Heart left ventricle (tissue), 16 donors: ENCODE measurements at regions not wholly inside any gene's neighbourhood (a gene's known extent, or its start where the extent isn't known, plus 50 kb on each side); places are given as distances from the start of the nearest gene placed in this dataset.

Experiments
- ATAC-seq, 4 donors: fragments of 200-7000 bp; cut with Tn5 transposase; one replicate each; pipeline ENCODE4 v1.9.1; 2020 to 2022; ENCODE audit warnings: moderate library complexity in 4 of 4, mild to moderate bottlenecking in 3 of 4, moderate number of reproducible peaks in 1 of 4
- DNase-seq, 5 donors: peaks; one replicate each; pipeline ENCODE4 v3.0.0-alpha.2; 2020
- H3K27ac ChIP-seq, 12 donors: fragments of 200-600 bp; sonication (generic) in 4 of 12; one replicate each; pipeline versions ENCODE4 v1.5.0 to v1.8.0; 2016 to 2022; ENCODE audit warnings: mild to moderate bottlenecking in 2 of 12
- H3K27me3 ChIP-seq, 9 donors: fragments of 200-600 bp; sonication (generic) in 2 of 9; one replicate each; pipeline versions ENCODE4 v1.5.1 to v1.8.0; 2016 to 2022; ENCODE audit warnings: mild to moderate bottlenecking in 3 of 9
- H3K36me3 ChIP-seq, 9 donors: fragments of 200-600 bp; sonication (generic) in 2 of 9; one replicate each; pipeline versions ENCODE4 v1.5.0 to v1.8.0; 2018 to 2022; ENCODE audit warnings: mild to moderate bottlenecking in 2 of 9
- H3K4me1 ChIP-seq, 12 donors: fragments of 200-600 bp; sonication (generic) in 4 of 12; one replicate each; pipeline versions ENCODE4 v1.5.0 to v1.8.0; 2016 to 2022; ENCODE audit warnings: mild to moderate bottlenecking in 3 of 12
- H3K4me3 ChIP-seq, 12 donors: fragments of 200-600 bp; sonication (generic) in 4 of 12; one replicate each; pipeline versions ENCODE4 v1.5.0 to v1.8.0; 2017 to 2022; ENCODE audit warnings: mild to moderate bottlenecking in 9 of 12, moderate library complexity in 4 of 12
- H3K9me3 ChIP-seq, 12 donors: fragments of 200-600 bp; sonication (generic) in 4 of 12; one replicate each; pipeline versions ENCODE4 v1.5.0 to v1.8.0; 2016 to 2022; ENCODE audit warnings: mild to moderate bottlenecking in 1 of 12
- CTCF ChIP-seq, 12 donors: fragments of 200-600 bp; sonication (generic) in 4 of 12; IDR thresholded peaks; one replicate each; pipeline versions ENCODE4 v1.5.0 to v1.8.0; 2018 to 2022; ENCODE audit warnings: antibody characterized with exemption in 12 of 12, mild to moderate bottlenecking in 5 of 12
- POLR2A ChIP-seq, 2 donors: fragments of 450-650 bp; IDR thresholded peaks; one replicate each; pipeline ENCODE4 v1.6.1; 2017; ENCODE audit warnings: antibody characterized with exemption in 2 of 2, mild to moderate bottlenecking in 2 of 2, moderate library complexity in 2 of 2
- WGBS, 4 donors: extraction: QIAGEN DNeasy Blood & Tissue Kit in 2 of 4; methylation state at CpG; one replicate each; pipeline versions ENCODE4 v1.1.5 to v1.1.7; 2013 to 2018; 5-methylcytosine and 5-hydroxymethylcytosine counted together
- intact Hi-C, 10 donors: fragments of 100-400 bp; cut with DNase I; formaldehyde crosslinking; loops; one replicate each; pipeline versions ENCODE4 v1.11.1 to v1.14.2; 2022
- donor health status: ischemic (EF 13 %, LVEDD 7.1; RV severe dilation, severe dysfunction).
- donor health status: healthy with polysubstance abuse.
- donor health status: DM: no; HTN: yes; CAD: no.
- donor health status: DM: no; HTN: no; CAD: no.
- donor health status: ischemic (EF 25% LVEDD 6.9; RV normal size, moderate dysfunction).
- donor health status: ischemic (EF 25% LVEDD 5.7; RV mildly dilated, moderate dysfunction).
- donor health status: healthy.
- donor health status: DM: yes; HTN: yes; CAD: no.
- donor health status: ischemic (EF 35%, LVEDD 5.7; RV mildly dilated, moderate dysfunction).
- donor health status: nonischemic (EF 11% LVEDD 7.7; RV severe dilation, severe dysfunction).
- donor health status: DM: yes; HTN: yes; CAD: no.
- donor health status: PGD.
- donor health status: ischemic (EF 29% LVEDD 5.4; RV normal size, mild dysfunction).
- donor health status: nonischemic (EF 23%, LVEDD 6.1; RV moderate dilation, normal function).

DNA sequence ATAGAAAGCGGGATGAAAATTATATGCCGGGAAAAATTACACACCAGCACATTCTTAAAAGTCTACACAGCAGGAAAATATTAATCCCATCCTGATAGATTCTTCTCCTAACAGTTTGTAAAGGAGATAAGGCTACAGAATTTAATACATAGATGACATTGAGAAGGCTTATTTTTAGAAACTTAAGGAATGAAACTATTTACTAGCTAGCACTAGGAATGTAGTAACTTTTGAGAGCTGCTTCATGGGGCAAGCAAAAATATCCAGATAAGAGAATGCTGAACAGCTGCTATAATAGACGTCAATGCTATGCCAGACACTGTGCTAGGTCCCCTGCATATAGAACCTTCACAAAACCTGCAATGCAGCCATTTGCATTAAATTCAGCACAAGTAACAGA, 912.7 kb upstream of the NR2F2 start:
- H3K27me3 ChIP-seq = no peaks in the 10 kb centered on the region
- no peak overlapping the region for H3K4me3 ChIP-seq
- TF ChIP-seq POLR2A (IDR thresholded peaks at IDR 0.05) (no peak), CTCF (IDR thresholded peaks at IDR 0.05) (no peak)
- peak overlapping the region in 5 of 12 donors; percentile 28 to 51 (median 44) for H3K27ac ChIP-seq
- 61 to 74% (median 68%) methylated on average over 3 of the region's 3 CpGs for WGBS, 4 donors
- peaks cover 0 to 7% (median 0%) of the 10 kb centered on the region in 12 donors for H3K4me1 ChIP-seq
- ATAC-seq (no peak), DNase-seq (no peak)
- peaks cover 0 to 2% (median 0%) of the 10 kb centered on the region in 12 donors for H3K9me3 ChIP-seq
- intact Hi-C loops = no loop called here
- no peaks in the 10 kb centered on the region for H3K36me3 ChIP-seq

GRCh38 chr15:95422255-95422654, 908.2 kb upstream of the NR2F2 start:
- TF ChIP-seq POLR2A (IDR thresholded peaks at IDR 0.05) (no peak), CTCF (IDR thresholded peaks at IDR 0.05) (no peak)
- Histone ChIP-seq H3K36me3 (no peaks in the 10 kb centered on the region), H3K4me1 (peaks cover 0 to under 1% (median 0%) of the 10 kb centered on the region in 12 donors), H3K27me3 (no peaks in the 10 kb centered on the region), H3K9me3 (peaks cover 0 to 13% (median 6%) of the 10 kb centered on the region in 12 donors), H3K27ac (no peak overlapping the region), H3K4me3 (no peak overlapping the region)
- ATAC-seq = no peak
- no peak for DNase-seq
- intact Hi-C loops = no loop called here
- 64 to 90% (median 80%) methylated on average over 3 of the region's 3 CpGs for WGBS, 4 donors

DNA sequence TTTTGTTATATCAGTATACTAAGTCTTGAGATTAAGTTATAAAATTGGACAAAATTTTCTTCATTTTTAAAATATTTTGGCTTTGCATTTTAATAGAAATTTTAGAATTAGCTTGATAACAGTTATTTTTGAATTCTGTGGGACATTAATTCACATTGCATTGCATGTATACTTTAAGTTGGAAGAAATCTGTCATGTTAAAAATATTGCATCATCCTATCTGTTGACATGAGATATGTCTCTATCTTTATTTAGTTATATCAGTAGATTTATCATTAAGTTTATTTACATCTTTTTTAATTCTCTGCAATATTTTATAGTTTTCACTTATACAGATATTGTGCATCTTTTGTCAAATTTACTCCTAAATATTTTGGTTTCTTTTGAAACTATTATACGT, 904.6 kb upstream of the NR2F2 start:
- ATAC-seq (no peak), DNase-seq (no peak)
- WGBS, 4 donors = 95 to 99% (median 97%) methylated on average over 1 of the region's 1 CpG
- no peak overlapping the region for H3K4me3 ChIP-seq
- no peaks in the 10 kb centered on the region for H3K27me3 ChIP-seq
- intact Hi-C loops = no loop called here
- H3K4me1 ChIP-seq = no peaks in the 10 kb centered on the region
- TF ChIP-seq POLR2A (IDR thresholded peaks at IDR 0.05) (no peak), CTCF (IDR thresholded peaks at IDR 0.05) (no peak)
- H3K9me3 ChIP-seq = peaks cover 0 to 13% (median 6%) of the 10 kb centered on the region in 12 donors
- H3K27ac ChIP-seq = no peak overlapping the region
- no peaks in the 10 kb centered on the region for H3K36me3 ChIP-seq

DNA sequence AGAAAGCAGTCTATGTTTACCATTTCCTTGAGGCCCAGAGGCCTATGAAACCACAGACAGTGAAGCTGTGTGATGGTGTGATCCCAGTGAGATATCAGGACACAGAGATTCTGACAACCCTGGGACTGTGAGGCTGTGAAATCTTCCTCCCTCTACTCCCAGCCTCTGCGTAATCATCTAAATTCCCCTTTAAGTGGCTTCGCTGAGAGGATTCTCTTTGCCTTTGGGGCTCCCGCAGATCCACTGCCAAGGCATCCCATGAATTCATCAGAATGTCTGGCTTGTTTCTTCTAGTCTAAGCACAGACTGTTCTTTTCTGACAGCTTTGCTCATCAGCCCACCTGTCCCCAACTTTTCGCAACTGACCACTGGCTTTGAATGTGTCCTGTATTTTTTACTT, 901.2 kb upstream of the NR2F2 start:
- Histone ChIP-seq H3K27ac (no peak overlapping the region), H3K36me3 (no peaks in the 10 kb centered on the region), H3K9me3 (peaks cover 0 to 13% (median 6%) of the 10 kb centered on the region in 12 donors), H3K27me3 (no peaks in the 10 kb centered on the region), H3K4me1 (no peaks in the 10 kb centered on the region), H3K4me3 (no peak overlapping the region)
- DNase-seq = no peak
- intact Hi-C loops = no loop called here
- ATAC-seq = peak in 1 of 4 donors; percentile 9
- WGBS, 4 donors = 56 to 69% (median 66%) methylated on average over 4 of the region's 4 CpGs
- no peak for TF ChIP-seq POLR2A (IDR thresholded peaks at IDR 0.05)
- no peak for TF ChIP-seq CTCF (IDR thresholded peaks at IDR 0.05)
